CD4-positive, alpha-beta T cell treated with Interferon alpha-2 for 1 hour (primary cell): ENCODE measurements at regions not wholly inside any gene's neighbourhood (a gene's known extent, or its start where the extent isn't known, plus 50 kb on each side); places are given as distances from the start of the nearest gene placed in this dataset.

Experiments
- DNase-seq, 2 donors: peaks; one replicate each; pipeline ENCODE4 v3.0.0-alpha.2; 2020 to 2022

DNA sequence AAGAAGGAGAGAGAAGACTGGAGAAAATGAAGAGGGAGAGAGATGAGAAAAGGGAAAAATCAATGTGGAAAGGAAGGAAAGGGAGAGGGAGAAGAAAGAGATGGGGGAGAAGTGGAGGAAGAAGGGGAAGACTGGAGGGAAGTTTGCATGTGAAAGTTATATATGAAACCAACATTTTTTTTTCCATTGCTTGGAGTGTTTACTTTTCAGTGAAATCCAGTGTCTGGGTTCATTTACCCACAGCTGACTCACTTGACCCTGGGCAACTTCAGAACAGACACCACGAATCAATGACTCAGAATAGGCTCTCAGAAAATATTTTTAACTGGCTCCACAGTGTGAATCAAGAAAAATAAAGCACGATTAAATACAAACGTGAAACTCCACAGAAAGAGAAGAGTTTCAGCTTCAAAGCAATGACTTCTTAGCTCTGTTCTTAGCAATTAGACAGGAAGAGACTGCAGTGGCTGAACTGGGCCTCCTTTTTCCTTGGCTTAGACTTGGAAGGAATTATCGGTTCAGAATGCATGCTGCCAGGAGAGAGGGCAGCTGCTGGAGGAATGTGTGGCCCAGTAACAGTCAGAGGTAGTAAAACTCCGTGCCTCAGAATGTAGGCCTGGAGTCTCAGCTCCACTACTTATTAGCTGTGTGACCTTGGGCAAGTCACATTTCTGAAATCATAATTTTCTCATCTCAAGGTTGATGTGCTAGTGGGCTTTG lies 237.5 kb downstream of the MIAT start:
- DNase-seq: no peak

DNA sequence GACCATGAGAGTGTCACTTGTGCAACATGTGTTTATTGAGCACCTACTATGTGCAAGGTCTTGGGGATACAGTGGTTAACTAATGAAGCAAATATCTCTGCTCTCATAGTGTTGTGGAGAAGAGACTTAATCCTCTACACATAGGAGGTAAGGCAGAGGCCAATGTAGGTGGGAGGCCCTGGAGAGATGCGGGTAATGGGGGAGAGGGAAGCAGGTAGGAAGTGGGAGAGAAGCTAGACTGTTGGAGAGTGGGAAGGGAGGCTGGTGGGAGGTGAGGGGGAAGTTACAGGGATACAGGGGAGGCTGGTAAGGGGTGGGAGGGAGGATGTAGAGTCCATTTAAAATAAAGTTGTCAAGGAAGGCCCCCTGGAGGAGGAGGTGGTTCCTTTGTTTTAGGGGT lies 240.0 kb downstream of the MIAT start:
- DNase-seq: no peak

DNA sequence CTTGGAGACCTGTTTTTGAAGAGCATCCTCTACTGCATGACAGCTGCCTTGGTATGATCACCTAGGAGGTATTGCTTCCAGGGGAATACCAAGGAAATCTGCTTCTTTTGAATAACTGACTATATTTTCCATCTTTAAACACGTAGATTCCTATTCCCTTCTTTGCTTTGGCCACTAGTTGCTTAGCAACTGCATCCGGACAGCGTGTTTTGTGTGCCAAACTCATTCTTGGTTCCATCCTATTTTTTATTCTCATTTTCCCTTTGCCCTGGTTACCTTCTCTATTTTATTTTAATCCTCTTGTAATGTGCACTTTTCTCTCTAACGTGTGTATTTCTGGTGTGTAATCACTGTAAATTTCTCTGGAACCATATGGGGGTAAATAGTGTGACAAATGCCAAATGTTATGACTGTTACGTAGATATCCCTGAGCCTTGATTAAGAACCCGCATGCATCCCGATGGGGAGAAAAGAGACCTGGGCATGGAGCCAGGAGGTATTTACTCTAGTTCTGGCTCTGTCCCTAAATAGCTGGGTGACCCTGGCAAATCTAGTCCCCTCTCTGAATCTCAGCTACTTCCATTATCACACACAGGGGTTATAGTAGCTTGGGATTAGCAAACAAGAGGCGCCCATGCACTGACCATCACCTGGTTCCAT lies 241.7 kb downstream of the MIAT start:
- DNase-seq: no peak

DNA sequence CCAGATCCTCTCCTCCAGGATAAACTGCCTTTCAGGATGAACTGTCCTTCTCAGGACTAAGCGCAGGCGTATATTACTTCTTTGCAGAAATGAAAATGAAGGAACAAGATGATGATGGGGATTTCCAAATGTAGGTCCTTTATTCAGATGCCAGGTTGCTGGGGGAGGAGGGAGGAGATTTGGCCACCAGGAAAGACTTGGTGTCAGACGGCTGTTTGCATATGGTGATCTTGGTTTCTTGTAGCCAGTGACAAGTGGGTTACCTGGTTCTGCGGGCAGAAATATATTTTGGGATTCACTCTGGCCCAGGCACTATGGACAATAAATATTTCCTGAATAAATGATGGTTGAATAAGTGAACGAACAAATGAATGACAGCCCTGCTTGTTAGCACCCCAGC lies 243.4 kb downstream of the MIAT start:
- DNase-seq: no peak

DNA sequence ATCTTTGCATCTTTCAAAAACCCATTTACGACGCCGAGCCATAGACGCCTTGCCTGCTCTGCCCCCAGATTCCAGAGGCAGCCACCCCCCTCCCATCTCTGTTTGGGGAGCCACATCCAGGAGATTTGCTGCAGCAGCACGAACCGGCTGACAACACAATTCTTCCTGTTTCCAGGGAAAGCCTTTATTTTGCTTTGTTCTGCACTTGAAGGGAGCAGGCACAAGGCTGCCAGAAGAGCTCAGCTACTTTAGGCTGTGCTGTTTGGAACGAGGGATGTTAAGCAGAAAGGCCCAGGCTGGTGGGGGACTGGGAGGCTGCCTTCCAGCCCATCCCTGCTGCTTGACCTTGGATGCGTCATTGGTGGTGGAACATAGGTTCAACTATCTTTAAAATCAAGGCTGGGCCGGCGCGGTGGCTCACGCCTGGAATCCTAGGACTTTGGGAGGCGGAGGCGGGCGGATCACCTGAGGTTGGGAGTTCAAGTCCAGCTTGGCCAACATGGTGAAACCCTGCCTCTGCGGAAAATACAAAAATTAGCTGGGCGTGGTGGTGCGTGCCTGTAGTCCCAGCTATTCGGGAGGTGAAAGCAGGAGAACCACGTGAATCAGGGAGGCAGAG lies 243.9 kb downstream of the MIAT start:
- no peak for DNase-seq

DNA sequence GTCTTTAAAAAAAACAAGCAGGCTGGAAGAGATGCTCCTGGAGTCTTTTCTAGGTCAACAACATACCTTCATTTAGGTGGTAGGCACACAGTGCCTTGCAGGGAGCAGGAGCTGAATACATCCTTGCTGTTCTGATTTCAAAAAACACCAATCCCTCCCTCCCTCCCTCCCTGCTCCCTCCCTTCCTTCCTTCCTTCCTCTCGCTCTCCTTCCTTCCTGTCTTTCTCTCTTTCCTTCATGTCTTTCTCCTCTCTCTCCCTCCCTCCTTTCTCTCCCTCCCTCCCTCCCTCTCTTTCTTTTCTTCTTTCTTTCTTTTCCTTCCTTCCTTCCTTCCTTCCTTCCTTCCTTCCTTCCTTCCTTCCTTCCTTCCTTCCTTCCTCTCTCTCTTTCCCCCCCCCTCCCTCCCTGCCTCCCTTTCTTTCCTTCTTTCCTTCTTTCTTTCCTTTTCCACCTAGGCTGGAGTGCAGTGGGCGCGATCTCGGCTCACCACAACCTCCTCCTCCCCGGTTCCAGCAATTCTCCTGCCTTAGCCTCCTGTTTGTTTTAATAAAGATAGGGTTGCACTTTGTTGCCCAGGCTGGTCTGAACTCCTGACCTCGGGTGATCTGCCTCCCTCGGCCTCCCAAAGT lies 245.1 kb downstream of the MIAT start:
- no peak for DNase-seq

DNA sequence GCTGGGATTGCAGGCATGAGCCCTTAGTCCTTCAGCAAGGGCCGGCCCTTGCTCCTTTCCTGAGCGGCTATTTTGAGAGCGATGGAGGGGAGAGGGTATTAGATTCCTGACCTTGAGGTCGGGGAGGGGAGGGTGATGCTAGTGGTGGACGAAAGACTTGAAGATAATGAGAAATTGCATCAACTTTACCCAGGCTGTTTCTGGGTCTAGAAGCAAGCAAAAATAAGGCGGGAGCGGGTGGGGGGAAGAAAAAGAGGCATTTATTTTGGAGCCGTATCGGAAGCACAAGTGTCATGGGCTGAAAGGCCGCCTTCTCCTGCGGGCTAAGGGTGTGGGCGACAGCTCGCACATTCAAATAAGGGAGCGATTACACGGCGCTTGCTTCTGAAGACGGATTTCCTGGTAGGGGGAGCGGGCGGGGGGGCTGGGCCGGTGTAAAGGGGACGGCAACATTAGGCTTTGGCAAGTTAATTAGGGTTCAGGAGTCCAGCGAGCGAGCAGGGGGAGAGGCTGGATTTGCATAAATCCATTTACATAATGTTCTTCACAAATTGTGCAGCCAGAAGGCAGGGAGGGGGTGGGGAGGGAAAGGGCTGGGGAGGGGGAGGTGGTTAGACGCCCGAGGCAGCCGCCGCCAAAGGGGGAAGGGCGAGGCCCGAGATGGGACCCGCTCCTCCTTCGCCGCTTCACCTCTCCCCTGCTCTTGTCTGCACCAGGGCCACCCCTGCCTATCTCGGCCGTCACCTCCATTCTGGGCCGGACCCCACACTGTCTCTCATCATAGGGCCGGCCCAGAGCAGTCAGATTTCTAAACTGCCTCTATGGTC lies 245.9 kb downstream of the MIAT start:
- DNase-seq: no peak

DNA sequence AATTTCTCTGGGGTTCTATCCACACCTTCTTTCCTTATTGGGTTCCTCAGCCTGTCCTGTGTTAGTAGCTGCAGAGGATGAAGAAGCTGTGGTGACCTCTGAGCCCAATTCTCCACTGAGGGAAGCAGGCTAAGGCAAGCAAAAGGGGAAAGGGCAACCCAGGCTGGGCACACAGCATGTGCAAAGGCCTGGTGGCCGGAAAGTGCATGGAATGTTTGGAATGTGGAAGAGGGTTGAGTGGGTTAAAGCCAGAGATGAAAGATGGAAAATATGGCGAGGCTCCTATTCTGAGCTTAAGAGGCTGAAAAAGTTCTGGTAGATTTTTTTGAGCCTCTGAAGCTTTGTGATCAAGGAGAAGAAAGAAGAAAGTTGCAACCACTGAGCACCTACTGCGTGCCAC lies 247.1 kb downstream of the MIAT start:
- no peak for DNase-seq

DNA sequence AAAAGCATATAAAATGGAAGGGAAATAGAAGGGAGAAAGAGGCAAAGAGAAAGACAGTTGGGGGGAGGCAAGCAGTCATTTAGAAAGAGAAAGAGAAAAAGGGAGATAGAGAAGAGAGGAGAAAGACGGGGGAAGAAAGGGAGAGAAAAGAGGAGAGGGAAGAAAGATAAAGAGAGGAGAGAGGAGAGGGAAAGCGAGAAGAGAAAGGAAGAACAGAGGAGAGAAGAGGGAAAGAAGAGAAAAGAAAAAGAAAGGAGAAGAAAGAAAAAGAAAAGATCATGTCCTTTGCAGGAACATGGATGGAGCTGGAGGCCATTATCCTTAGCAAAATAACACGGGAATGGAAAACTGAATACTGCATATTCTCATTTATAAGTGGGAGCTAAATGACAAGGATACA lies 247.7 kb downstream of the MIAT start:
- DNase-seq: no peak

DNA sequence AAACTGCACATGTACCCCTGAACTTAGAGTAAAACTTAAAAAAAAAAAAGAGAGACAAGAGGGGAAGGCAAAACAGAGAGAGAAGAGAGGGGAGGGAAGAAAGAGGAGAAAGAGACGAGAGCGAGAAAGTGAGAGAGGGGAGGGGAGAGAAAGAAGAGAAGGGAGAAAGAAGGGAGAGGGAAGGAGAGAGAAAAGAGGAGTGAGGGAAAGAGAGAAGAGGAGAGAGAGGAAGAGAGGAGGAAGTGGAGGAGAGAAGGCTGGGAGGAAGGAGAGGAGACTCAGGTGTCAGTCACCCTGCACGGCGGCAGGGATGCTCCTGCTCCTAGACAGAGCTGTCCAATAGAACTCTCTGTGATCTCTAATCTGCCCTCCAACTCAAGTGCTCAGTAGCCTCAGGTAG lies 248.3 kb downstream of the MIAT start:
- DNase-seq: no peak

DNA sequence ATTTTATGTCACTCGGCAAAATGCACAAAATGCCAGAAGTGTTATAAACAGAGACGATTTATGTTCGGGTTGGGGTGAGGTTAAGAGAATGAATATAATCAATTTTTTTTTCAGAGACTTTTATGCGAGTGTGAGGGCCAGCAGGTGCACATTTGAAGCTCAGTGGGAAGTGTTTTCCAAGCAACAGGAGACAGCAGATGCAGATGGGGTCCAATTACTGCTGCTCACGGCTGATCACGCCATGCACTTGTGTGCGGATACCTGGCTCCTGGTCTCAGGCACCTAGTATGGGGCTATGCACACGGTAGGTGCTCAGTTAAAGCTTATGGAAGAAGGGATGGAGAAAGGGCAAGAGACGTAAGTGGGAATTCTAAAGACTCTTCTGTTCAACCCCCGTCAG lies 249.1 kb downstream of the MIAT start:
- DNase-seq: no peak

DNA sequence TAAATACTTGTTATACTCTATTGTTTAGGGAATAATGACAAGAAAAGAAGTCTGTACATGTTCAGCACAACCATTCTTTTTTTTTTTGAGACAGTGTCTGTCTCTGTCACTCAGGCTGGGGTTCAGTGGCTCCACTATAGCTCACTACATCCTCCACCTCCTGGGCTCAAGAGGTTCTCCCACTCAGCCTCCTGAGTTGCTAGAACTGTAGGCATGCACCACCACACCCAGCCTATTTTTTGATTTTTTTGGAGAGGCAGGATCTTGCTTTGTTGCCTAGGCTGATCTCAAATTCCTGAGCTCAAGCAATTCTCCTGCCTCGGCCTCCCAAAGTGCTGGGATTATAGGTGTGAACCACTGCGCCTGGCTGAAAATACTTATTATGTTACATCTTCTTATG lies 250.0 kb downstream of the MIAT start:
- DNase-seq: no peak

DNA sequence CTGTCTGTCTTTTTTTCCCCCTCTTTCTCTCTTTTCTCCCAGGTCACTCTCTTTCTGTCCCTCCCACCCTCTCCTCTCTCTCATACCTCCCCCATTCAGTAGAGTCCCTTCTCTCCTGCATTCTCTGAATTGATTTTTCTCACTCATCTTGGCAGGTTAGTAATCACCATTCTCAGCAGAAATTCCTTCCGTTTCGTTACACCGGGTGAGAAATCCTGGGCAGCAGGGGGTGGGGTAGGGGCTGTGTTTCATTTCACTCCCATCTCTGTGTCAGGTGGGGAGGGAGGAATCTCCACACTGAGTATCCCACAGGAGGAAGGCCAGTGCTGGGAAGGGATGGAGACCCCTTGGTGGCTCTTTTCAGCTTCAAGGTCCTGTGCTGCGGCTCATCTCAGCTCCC lies 253.5 kb downstream of the MIAT start:
- no peak for DNase-seq

DNA sequence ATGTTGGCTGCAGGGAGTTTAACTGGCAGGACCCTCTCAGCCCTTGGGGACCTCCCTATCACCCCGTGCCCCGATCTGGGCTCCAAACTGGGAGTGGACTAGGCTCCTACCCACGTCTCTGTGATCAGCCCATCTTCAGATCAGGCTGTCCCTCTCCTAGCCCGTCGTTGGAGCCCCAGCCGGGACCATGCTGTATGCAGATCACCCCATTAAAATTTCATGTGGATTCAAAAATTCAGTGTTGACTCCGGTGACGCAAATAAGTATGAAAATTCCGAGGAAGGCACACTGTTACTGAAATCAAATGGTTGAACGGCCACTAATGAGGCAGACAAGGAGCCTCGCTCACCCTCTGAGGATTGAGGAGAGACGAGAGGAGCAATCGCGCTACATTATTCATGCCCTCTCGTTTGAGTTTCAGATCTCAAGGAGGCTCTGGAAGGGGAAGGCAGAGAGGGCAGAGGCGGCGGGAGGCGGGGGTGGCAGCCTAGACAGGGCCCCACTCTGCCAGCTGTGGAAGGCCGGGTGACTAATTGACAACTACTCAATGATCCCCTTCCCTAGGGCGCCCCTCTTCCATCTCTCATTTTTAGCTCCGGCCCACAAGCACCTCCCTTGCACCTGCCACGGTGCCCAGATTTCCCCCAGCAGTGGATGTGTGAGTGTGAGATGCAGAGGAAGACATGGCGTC lies 255.4 kb downstream of the MIAT start:
- no peak for DNase-seq

DNA sequence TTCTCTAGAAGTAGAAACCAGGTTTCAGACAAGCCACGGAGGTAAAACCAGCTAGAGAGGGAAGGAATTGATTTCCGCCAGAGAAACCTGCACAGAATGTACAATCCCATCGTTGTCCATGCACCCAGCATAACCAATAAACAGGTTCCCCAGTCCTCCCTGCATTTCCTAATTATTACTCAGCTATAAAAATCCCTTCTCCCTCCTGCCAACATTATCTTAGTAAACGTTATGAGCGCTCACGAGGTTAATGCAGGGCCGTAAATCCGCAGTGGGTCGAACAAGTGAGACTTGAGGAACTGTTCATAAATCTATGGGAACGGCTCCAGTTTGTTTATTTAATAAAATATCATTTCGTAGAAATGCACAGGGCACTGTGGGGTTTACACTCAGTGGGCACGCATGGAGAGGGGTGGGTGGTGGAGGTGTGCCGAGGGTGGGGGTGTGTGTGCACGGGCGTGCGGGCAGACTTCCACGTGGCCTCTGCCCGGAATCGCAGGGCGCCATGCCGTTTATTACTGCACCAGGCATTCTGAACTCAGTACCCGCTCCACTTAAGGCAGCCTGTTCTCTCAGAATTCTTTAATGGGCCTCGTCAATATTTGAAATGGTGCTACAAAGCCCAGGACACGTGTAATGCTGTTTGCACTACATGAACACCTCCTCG lies 257.3 kb downstream of the MIAT start:
- no peak for DNase-seq

DNA sequence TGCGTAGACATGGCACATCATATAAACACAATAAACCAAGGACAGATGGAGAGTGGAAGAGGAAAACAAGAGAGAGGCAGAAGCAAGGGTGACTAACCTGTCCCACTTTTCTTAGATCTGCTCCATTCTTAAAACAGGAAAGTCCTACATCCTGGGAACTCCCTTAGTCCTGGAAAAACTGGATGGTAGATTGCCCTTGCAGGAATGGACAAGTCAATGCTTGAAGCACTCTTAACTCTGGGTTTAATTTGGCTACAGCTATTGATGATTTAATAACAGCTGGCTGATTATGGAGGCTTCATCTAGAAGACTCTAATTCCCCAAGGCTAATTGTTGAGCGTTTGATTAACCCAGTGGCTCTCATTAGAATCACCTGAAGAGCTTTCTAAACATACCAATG lies 258.8 kb downstream of the MIAT start:
- no peak for DNase-seq

DNA sequence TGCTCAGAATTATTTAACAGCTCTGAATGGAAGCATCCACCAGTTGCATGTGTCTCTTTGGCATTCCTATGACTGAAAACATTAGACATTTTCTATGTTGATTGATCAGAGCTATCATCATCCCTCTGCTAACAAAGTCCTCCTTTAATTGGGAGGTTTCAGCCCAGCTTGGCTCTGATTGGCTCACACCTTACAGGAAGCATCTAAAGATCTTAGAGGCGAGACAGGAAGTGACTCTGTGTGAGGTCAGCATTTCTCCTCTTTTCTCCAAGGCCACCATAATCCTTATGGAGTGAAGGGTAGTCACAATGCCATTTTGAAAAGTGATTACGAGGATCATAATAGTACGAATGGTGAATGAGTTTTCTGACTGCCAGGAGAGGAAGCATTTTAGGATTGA lies 260.8 kb downstream of the MIAT start:
- DNase-seq: no peak

DNA sequence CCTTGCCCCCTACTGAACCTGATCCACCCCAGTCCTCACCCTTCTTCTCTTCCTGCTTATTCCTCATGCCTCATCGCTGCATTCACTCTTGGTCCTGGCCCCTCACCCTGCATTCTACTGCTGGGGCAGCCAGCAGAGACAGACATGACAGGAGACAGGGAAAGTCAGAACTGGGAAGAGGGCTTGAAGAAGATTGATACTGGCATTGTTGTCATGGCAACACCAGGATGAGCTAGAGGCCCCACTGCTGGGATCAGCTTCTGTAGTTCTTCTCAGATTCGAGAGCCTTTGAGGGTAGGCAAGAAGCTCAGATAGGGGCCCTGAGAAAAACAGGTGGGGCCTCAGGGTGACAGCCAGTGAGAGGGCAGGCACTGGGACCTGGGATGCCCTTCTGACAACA lies 264.3 kb downstream of the MIAT start:
- no peak for DNase-seq

DNA sequence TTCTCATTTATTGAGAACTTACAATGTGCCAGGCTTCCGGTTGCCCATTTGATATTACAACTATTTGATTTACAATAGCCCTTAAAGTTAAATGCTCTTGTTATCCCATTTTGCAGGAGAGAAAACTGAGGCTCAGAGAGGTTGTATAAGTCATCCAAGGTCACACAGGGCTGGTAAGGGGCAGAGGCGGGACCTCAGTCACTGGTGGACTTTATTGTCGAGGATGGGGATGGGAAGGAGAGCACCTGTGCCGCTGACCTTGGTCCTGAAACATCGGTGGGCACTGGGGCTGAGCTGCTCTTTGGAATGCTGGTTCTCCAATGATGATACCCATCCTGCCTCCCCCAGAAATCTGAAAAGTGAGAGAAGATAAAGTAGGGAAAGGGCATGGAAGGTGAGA lies 265.4 kb downstream of the MIAT start:
- no peak for DNase-seq

DNA sequence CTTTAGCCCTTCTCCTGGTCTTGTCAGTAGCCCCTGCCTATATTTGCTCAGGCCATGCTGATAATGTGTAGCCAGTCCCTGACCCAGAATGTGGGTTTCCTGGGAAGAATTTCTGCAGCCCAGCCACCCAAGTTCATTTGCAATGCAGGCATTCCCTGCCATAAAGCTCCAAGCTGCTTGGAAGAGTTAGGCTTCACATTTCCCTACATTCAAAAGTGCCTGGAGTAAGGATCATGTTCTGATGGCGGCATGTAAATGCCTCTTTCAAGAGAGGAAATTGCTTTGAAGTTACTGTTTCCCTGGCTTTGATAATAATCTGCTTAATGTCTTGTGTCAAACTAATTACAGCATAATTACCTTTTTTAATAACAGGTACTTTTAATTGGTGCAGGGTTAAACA lies 266.1 kb downstream of the MIAT start:
- no peak for DNase-seq

DNA sequence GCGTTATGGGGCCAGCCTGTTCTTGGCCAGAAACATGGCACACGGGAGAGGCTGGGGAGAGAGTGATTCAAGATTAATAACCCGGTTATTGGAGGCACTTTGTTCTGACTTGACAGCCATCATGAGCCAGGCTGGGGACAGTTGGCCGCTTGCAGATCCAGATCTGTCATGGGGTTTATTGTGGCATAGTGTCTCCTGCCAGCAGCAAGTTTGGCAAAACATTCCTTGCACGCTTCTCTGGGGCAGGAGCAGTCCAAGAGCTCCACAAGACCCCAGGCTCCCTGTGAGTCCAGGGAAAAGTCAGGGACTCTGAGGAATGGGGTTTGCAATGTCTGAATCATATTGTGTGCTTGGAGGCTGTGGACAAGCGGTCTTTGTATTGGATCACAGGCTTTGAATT lies 270.4 kb downstream of the MIAT start:
- DNase-seq: no peak

DNA sequence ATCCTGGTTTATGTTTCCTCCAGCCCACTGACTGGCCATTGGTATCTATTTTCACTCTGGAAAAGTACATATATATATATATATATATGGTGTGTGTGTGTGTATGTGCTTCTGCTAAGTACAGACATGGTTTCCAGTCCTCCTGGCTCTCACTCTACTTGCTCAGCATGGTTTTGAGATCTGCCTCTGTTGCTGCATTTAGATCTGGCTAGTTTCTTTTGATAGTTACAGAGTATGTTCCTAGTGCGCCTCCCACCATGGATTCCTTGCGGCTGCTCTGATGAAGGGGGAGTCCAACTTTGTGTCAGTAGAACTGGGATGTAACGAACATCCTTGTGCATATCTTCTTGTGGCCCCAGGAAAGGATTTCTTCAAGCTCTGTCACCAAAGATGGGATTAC lies 274.1 kb downstream of the MIAT start:
- DNase-seq: no peak
